Heart left ventricle (tissue), 16 donors: ENCODE measurements at regions not wholly inside any gene's neighbourhood (a gene's known extent, or its start where the extent isn't known, plus 50 kb on each side); places are given as distances from the start of the nearest gene placed in this dataset.

Experiments
- ATAC-seq, 4 donors: fragments of 200-7000 bp; cut with Tn5 transposase; one replicate each; pipeline ENCODE4 v1.9.1; 2020 to 2022; ENCODE audit warnings: moderate library complexity in 4 of 4, mild to moderate bottlenecking in 3 of 4, moderate number of reproducible peaks in 1 of 4
- DNase-seq, 5 donors: peaks; one replicate each; pipeline ENCODE4 v3.0.0-alpha.2; 2020
- H3K27ac ChIP-seq, 12 donors: fragments of 200-600 bp; sonication (generic) in 4 of 12; one replicate each; pipeline versions ENCODE4 v1.5.0 to v1.8.0; 2016 to 2022; ENCODE audit warnings: mild to moderate bottlenecking in 2 of 12
- H3K27me3 ChIP-seq, 9 donors: fragments of 200-600 bp; sonication (generic) in 2 of 9; one replicate each; pipeline versions ENCODE4 v1.5.1 to v1.8.0; 2016 to 2022; ENCODE audit warnings: mild to moderate bottlenecking in 3 of 9
- H3K36me3 ChIP-seq, 9 donors: fragments of 200-600 bp; sonication (generic) in 2 of 9; one replicate each; pipeline versions ENCODE4 v1.5.0 to v1.8.0; 2018 to 2022; ENCODE audit warnings: mild to moderate bottlenecking in 2 of 9
- H3K4me1 ChIP-seq, 12 donors: fragments of 200-600 bp; sonication (generic) in 4 of 12; one replicate each; pipeline versions ENCODE4 v1.5.0 to v1.8.0; 2016 to 2022; ENCODE audit warnings: mild to moderate bottlenecking in 3 of 12
- H3K4me3 ChIP-seq, 12 donors: fragments of 200-600 bp; sonication (generic) in 4 of 12; one replicate each; pipeline versions ENCODE4 v1.5.0 to v1.8.0; 2017 to 2022; ENCODE audit warnings: mild to moderate bottlenecking in 9 of 12, moderate library complexity in 4 of 12
- H3K9me3 ChIP-seq, 12 donors: fragments of 200-600 bp; sonication (generic) in 4 of 12; one replicate each; pipeline versions ENCODE4 v1.5.0 to v1.8.0; 2016 to 2022; ENCODE audit warnings: mild to moderate bottlenecking in 1 of 12
- POLR2A ChIP-seq, 2 donors: fragments of 450-650 bp; IDR thresholded peaks; one replicate each; pipeline ENCODE4 v1.6.1; 2017; ENCODE audit warnings: antibody characterized with exemption in 2 of 2, mild to moderate bottlenecking in 2 of 2, moderate library complexity in 2 of 2
- WGBS, 4 donors: extraction: QIAGEN DNeasy Blood & Tissue Kit in 2 of 4; methylation state at CpG; one replicate each; pipeline versions ENCODE4 v1.1.5 to v1.1.7; 2013 to 2018; 5-methylcytosine and 5-hydroxymethylcytosine counted together
- intact Hi-C, 10 donors: fragments of 100-400 bp; cut with DNase I; formaldehyde crosslinking; loops; one replicate each; pipeline versions ENCODE4 v1.11.1 to v1.14.2; 2022
- TF ChIP-seq, protein P1 (sequence below), 12 donors: fragments of 200-600 bp; sonication (generic) in 4 of 12; IDR thresholded peaks; one replicate each; pipeline versions ENCODE4 v1.5.0 to v1.8.0; 2018 to 2022; ENCODE audit warnings: antibody characterized with exemption in 12 of 12, mild to moderate bottlenecking in 5 of 12
- donor health status: ischemic (EF 13 %, LVEDD 7.1; RV severe dilation, severe dysfunction).
- donor health status: healthy with polysubstance abuse.
- donor health status: DM: no; HTN: yes; CAD: no.
- donor health status: DM: no; HTN: no; CAD: no.
- donor health status: ischemic (EF 25% LVEDD 6.9; RV normal size, moderate dysfunction).
- donor health status: ischemic (EF 25% LVEDD 5.7; RV mildly dilated, moderate dysfunction).
- donor health status: healthy.
- donor health status: DM: yes; HTN: yes; CAD: no.
- donor health status: ischemic (EF 35%, LVEDD 5.7; RV mildly dilated, moderate dysfunction).
- donor health status: nonischemic (EF 11% LVEDD 7.7; RV severe dilation, severe dysfunction).
- donor health status: DM: yes; HTN: yes; CAD: no.
- donor health status: PGD.
- donor health status: ischemic (EF 29% LVEDD 5.4; RV normal size, mild dysfunction).
- donor health status: nonischemic (EF 23%, LVEDD 6.1; RV moderate dilation, normal function).

DNA sequence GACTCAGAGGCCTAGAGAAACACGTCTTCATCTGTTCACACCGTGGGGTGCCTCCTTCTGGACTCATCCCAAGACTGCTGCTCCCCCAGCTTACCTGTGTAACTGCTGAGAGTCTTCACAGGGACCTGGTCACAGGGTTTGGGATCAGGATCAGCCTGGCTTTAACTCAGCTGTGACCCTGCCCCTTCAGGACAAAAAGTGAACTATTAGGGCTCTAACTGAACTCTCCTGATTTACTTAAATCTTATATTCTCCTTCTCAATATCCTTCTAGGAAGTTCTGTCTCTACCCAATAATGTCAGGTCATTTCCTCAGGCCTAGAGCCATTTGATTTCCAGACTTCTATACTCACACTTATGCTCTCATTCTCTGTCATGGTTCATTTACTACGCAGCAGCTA is 108.4 kb downstream of the ZNF280B start:
- Histone ChIP-seq H3K9me3 (no peaks in the 10 kb centered on the region), H3K27me3 (peaks cover 0 to 17% (median 0%) of the 10 kb centered on the region in 9 donors), H3K4me1 (peaks cover 0 to 7% (median 0%) of the 10 kb centered on the region in 12 donors), H3K4me3 (no peak overlapping the region), H3K36me3 (no peaks in the 10 kb centered on the region), H3K27ac (no peak overlapping the region)
- WGBS, 4 donors, result 50 to 64% (median 61%) methylated on average over 3 of the region's 3 CpGs
- DNase-seq, result no peak
- intact Hi-C loops, result no loop called here
- TF ChIP-seq, protein P1, sequence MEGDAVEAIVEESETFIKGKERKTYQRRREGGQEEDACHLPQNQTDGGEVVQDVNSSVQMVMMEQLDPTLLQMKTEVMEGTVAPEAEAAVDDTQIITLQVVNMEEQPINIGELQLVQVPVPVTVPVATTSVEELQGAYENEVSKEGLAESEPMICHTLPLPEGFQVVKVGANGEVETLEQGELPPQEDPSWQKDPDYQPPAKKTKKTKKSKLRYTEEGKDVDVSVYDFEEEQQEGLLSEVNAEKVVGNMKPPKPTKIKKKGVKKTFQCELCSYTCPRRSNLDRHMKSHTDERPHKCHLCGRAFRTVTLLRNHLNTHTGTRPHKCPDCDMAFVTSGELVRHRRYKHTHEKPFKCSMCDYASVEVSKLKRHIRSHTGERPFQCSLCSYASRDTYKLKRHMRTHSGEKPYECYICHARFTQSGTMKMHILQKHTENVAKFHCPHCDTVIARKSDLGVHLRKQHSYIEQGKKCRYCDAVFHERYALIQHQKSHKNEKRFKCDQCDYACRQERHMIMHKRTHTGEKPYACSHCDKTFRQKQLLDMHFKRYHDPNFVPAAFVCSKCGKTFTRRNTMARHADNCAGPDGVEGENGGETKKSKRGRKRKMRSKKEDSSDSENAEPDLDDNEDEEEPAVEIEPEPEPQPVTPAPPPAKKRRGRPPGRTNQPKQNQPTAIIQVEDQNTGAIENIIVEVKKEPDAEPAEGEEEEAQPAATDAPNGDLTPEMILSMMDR (IDR thresholded peaks at IDR 0.05), result no peak
- no peak for TF ChIP-seq POLR2A (IDR thresholded peaks at IDR 0.05)
- no peak for ATAC-seq

DNA sequence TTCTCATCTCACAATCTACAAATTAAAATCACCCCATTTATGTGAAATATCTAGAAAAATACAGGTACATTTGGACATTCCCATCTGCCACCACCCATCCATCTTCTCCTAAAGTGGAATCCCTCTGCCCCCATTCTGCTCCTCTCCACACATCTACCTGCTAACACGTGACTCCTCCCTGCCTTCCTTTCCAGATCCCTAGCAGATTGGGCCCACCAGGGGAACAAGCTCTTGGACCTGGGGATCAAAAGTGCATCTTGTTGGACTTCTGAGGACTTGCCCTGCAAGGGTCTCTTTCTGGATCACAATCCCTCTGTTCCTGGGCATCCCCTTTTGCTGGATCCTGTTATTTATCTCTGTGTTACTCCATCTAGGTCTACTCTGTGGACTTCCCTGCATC is 107.6 kb downstream of the ZNF280B start:
- no peak for ATAC-seq
- no peak for TF ChIP-seq POLR2A (IDR thresholded peaks at IDR 0.05)
- TF ChIP-seq, protein P1 (IDR thresholded peaks at IDR 0.05), result no peak
- intact Hi-C loops, result no loop called here
- no peaks in the 10 kb centered on the region for H3K36me3 ChIP-seq
- peaks cover 0 to 7% (median 0%) of the 10 kb centered on the region in 12 donors for H3K4me1 ChIP-seq
- no peaks in the 10 kb centered on the region for H3K9me3 ChIP-seq
- peaks cover 0 to 18% (median 0%) of the 10 kb centered on the region in 9 donors for H3K27me3 ChIP-seq
- no peak for DNase-seq
- 40 to 71% (median 59%) methylated on average over 1 of the region's 1 CpG for WGBS, 4 donors
- no peak overlapping the region for H3K4me3 ChIP-seq
- H3K27ac ChIP-seq, result no peak overlapping the region

DNA sequence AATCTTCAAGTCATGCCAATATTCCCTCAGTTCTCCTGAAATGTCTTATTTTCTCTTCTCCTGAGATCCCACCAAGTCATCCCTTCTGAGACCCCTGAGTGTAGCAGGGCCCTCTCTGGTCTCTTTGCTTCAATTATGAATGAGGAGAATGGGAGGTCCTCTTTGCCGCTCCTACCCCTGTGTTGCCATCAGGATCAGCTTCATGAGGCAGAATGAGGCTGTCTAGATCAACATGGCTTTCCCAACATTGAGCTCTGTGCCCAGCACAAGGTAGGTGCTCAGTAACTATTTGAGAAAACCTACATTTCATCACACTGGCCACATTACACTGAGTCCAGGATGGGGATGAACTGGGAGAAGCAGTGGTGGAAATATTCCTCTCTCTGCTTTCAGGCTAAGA is 107.2 kb downstream of the ZNF280B start:
- no peak for ATAC-seq
- TF ChIP-seq POLR2A (IDR thresholded peaks at IDR 0.05), result no peak
- TF ChIP-seq, protein P1 (IDR thresholded peaks at IDR 0.05), result no peak
- Histone ChIP-seq H3K4me1 (peaks cover 0 to 7% (median 0%) of the 10 kb centered on the region in 12 donors), H3K9me3 (no peaks in the 10 kb centered on the region), H3K36me3 (no peaks in the 10 kb centered on the region), H3K27ac (no peak overlapping the region), H3K27me3 (peaks cover 0 to 18% (median 0%) of the 10 kb centered on the region in 9 donors), H3K4me3 (no peak overlapping the region)
- 76 to 100% (median 82%) methylated on average over 1 of the region's 1 CpG for WGBS, 4 donors
- intact Hi-C loops, result no loop called here
- no peak for DNase-seq

DNA sequence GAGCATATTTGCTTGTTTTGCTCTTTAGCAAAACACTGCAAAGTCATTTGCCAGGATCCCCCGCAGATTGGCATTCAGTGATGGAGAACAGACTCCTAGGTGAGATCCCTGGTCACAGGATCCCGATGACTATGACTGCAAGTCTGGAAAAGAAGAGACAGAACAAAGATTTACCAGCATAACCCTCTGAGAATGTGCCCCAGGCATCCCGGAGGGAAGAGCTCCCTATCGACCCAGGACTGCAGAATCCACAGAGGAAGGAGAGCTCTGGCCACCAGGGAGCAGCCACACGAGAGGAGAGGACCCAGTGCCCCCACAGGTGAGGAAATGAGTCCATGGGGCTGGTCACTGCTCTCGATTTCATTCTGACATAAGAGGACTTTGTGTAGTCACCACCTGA is 105.2 kb downstream of the ZNF280B start:
- H3K27me3 ChIP-seq, result peaks cover 0 to 12% (median 0%) of the 10 kb centered on the region in 9 donors
- no peak overlapping the region for H3K4me3 ChIP-seq
- no peak for TF ChIP-seq POLR2A (IDR thresholded peaks at IDR 0.05)
- TF ChIP-seq, protein P1 (IDR thresholded peaks at IDR 0.05), result no peak
- no peak for DNase-seq
- no peaks in the 10 kb centered on the region for H3K4me1 ChIP-seq
- H3K9me3 ChIP-seq, result no peaks in the 10 kb centered on the region
- H3K27ac ChIP-seq, result no peak overlapping the region
- whole genome bisulfite sequencing, 4 donors, result 53 to 61% (median 56%) methylated on average over 5 to 6 of the region's 6 CpGs
- no peaks in the 10 kb centered on the region for H3K36me3 ChIP-seq
- ATAC-seq, result no peak
- intact Hi-C loops, result no loop called here
